Chondrocyte (in vitro differentiated cells): ENCODE measurements at regions not wholly inside any gene's neighbourhood (a gene's known extent, or its start where the extent isn't known, plus 50 kb on each side); places are given as distances from the start of the nearest gene placed in this dataset.

Experiments used
- DNase-seq: peaks from one replicate; pipeline ENCODE4 v3.0.0; 2021; ENCODE audit warnings: mixed read lengths, low spot score
- H3K27ac Mint-ChIP-seq: one replicate; pipeline ENCODE4 v1.8.0; 2021; ENCODE audit warnings: mild to moderate bottlenecking, moderate library complexity, mixed read lengths; ENCODE audit not compliant: unreplicated experiment
- H3K27me3 Mint-ChIP-seq: 2 replicates; pipeline ENCODE4 v1.8.0; 2021; ENCODE audit warnings: low read depth, mixed read lengths
- H3K36me3 Mint-ChIP-seq: 2 replicates; pipeline ENCODE4 v1.8.0; 2021; ENCODE audit warnings: low read depth, mixed read lengths
- H3K4me1 Mint-ChIP-seq: 2 replicates; pipeline ENCODE4 v1.8.0; 2021; ENCODE audit warnings: low read depth, mild to moderate bottlenecking, mixed read lengths
- H3K4me3 Mint-ChIP-seq: one replicate; pipeline ENCODE4 v1.8.0; 2021; ENCODE audit warnings: mild to moderate bottlenecking, moderate library complexity, mixed read lengths; ENCODE audit not compliant: unreplicated experiment
- H3K9me3 Mint-ChIP-seq: 2 replicates; pipeline ENCODE4 v1.8.0; 2021; ENCODE audit warnings: low read depth, mixed read lengths
- TF ChIP-seq, protein P1 (sequence below): fragments of 200-600 bp; sonication (generic); IDR thresholded peaks from 2 replicates; pipeline ENCODE4 v1.5.0; 2021; ENCODE audit warnings: antibody characterized with exemption, mild to moderate bottlenecking, moderate library complexity

GRCh38 chr1:163257763-163258162 lies 55.0 kb upstream of the RGS5 start:
- no peak overlapping the region for H3K27ac Mint-ChIP-seq
- TF ChIP-seq, protein P1, sequence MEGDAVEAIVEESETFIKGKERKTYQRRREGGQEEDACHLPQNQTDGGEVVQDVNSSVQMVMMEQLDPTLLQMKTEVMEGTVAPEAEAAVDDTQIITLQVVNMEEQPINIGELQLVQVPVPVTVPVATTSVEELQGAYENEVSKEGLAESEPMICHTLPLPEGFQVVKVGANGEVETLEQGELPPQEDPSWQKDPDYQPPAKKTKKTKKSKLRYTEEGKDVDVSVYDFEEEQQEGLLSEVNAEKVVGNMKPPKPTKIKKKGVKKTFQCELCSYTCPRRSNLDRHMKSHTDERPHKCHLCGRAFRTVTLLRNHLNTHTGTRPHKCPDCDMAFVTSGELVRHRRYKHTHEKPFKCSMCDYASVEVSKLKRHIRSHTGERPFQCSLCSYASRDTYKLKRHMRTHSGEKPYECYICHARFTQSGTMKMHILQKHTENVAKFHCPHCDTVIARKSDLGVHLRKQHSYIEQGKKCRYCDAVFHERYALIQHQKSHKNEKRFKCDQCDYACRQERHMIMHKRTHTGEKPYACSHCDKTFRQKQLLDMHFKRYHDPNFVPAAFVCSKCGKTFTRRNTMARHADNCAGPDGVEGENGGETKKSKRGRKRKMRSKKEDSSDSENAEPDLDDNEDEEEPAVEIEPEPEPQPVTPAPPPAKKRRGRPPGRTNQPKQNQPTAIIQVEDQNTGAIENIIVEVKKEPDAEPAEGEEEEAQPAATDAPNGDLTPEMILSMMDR = no peak
- H3K9me3 Mint-ChIP-seq = no peaks in the 10 kb centered on the region
- H3K36me3 Mint-ChIP-seq = no peaks in the 10 kb centered on the region
- no peak for DNase-seq
- peaks cover 15% of the 10 kb centered on the region for H3K4me1 Mint-ChIP-seq
- H3K27me3 Mint-ChIP-seq = no peaks in the 10 kb centered on the region
- H3K4me3 Mint-ChIP-seq = no peak overlapping the region

GRCh38 chr1:163258181-163258580 lies 55.5 kb upstream of the RGS5 start:
- TF ChIP-seq, protein P1 = no peak
- Mint-ChIP-seq H3K4me3 (no peak overlapping the region), H3K4me1 (peaks cover 15% of the 10 kb centered on the region), H3K27ac (no peak overlapping the region), H3K27me3 (no peaks in the 10 kb centered on the region), H3K9me3 (no peaks in the 10 kb centered on the region), H3K36me3 (no peaks in the 10 kb centered on the region)
- DNase-seq = no peak

GRCh38 chr1:163263818-163264655 lies 57.7 kb upstream of the NUF2 start:
- Mint-ChIP-seq H3K9me3 (no peaks in the 10 kb centered on the region), H3K4me1 (peaks cover 8% of the 10 kb centered on the region), H3K4me3 (no peak overlapping the region), H3K27me3 (no peaks in the 10 kb centered on the region), H3K27ac (no peak overlapping the region), H3K36me3 (no peaks in the 10 kb centered on the region)
- TF ChIP-seq, protein P1 = no peak
- no peak for DNase-seq

DNA sequence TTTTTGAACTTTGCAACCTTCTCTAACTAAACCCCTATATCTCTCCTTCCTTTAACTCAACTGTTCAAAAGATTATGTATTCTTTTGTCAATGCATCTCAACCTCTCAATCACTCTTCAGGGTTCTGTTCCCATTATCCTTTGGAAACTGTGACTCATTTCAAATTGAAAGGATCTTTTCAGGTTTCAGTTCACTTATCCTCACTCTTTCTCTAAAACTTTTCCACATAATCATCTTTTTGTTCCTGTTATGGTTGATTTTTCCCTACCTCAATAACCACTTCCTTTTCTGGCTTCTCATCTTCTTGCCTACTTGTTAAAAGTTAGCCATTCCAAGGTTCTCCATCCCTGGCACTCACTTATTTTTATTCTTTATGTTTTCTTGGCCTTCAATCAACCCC lies 56.2 kb upstream of the NUF2 start:
- no peaks in the 10 kb centered on the region for H3K36me3 Mint-ChIP-seq
- H3K27me3 Mint-ChIP-seq = no peaks in the 10 kb centered on the region
- no peak overlapping the region for H3K27ac Mint-ChIP-seq
- TF ChIP-seq, protein P1 = no peak
- H3K4me1 Mint-ChIP-seq = peaks cover 8% of the 10 kb centered on the region
- H3K4me3 Mint-ChIP-seq = no peak overlapping the region
- no peak for DNase-seq
- no peaks in the 10 kb centered on the region for H3K9me3 Mint-ChIP-seq

DNA sequence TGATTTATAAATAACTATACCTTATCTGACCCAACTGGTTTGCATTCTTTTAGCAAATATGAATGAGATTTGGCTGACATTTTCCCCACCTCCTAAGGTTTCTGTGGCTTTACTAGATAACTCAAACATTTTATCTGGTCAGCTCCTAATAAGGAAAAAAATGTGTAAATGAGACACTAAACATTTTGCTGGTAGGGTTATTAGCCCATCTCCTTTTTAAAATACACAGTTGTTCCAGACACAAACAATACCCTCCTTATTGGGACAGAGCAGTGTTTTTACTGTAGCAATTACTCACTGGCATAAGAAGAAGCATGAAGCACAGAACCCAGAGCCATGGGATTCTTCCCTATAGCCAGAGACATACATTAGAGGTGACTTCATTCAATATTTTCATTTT lies 53.8 kb upstream of the NUF2 start:
- Mint-ChIP-seq H3K36me3 (no peaks in the 10 kb centered on the region), H3K9me3 (peaks cover 3% of the 10 kb centered on the region), H3K27me3 (no peaks in the 10 kb centered on the region), H3K4me1 (peaks cover 17% of the 10 kb centered on the region), H3K27ac (no peak overlapping the region), H3K4me3 (no peak overlapping the region)
- DNase-seq = no peak
- TF ChIP-seq, protein P1 = no peak
